SH-SY5Y (cell line): ENCODE measurements at regions not wholly inside any gene's neighbourhood (a gene's known extent, or its start where the extent isn't known, plus 50 kb on each side); places are given as distances from the start of the nearest gene placed in this dataset.

ENCODE experiments used
- GATA2 ChIP-seq: IDR thresholded peaks from 2 replicates; pipeline ENCODE4 v1.6.1; 2011; ENCODE audit warnings: mild to moderate bottlenecking, low read depth, low read length
- GATA3 ChIP-seq: IDR thresholded peaks from 2 replicates; pipeline ENCODE4 v1.6.1; 2011; ENCODE audit warnings: low read depth, mild to moderate bottlenecking, low read length, moderate library complexity

DNA sequence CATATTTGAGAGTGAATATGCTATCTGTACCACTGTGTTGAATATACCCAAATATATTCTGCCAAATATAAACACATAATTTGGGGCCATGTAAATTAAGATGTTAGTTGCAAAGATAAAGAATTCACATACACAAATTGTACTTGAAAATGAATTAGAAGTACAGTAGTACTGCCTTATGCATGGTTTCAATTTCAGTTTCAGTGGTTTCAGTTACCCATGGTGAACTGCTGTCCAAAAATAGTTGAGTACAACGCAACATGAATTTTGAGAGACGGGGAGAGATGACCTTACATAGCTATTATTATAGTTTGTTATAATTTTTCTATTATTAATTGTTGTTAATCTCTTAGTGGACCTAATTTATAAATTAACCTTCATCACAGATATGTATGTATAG lies 1313.0 kb upstream of the FAM98A start:
- TF ChIP-seq GATA3 (no peak), GATA2 (no peak)

DNA sequence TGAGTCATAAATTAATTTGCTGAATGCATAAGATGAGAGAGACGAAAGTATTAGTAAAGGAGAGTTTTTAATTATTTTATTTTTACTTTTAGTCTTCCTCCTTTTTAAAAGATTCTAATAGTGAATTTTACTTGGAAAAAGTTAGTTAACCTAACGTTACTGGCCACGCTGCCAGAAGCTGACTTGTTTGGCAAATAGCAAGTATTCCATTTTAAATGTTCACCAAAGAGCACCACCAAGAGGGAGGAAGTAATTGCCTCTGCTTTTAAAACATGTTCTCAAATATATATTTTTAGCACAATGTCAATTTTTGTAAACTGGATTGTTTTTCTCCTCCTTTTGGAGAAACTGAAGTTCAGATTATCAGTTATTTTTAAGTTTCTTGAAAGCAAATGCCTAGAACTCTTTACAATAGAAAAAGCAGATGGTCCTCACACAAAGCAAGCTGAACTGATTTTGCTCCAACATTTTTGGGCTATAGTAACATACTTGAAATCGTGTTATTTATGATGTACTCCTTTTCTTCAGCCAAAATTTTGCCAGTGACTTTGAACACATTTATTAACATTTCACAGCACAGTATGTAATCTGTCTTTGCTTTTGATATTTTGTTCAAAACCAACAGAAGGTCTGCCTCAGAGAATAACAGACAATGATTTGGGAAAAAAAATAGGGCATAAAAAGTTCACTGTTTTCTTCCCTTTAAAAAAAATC lies 1311.0 kb upstream of the FAM98A start:
- no peak for TF ChIP-seq GATA2
- TF ChIP-seq GATA3: no peak

DNA sequence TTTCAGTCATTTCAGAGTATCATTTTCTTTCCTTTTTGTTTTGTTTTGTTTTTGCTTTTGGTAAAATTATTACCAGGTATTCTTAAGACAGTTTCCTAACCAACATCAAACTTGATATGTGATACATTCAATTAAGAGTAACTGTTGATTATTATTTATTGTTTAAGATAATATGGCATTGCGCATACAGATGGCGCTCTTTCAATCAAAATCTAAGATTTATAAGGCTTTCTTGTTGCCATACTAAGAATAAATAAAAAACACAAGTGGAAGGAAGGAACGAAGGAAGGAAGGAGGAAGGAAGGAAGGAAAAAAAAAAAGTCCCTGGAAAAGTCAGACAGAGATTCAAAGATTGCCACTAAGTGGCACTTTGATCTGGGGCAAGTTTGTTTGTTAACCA lies 1308.7 kb upstream of the FAM98A start:
- TF ChIP-seq GATA2 (no peak), GATA3 (no peak)

DNA sequence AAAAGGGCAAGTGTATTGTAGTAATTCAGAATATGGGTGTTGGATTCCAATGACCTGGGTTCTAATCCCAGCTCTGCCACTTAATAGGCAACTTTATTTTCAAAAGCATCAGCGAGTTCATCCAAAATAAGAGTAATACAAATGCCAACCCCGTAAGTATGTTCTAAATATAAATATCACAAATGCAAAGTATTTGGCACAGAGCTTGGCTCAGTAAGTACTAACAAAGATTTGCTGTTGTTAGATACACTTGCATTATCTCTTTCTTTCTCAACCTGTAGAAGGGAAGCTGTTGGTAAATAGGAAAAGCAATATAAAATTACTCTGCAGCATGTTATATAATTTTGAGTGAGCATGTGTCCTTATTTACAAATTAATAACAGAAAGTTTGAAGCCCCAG lies 1302.6 kb upstream of the FAM98A start:
- no peak for TF ChIP-seq GATA3

DNA sequence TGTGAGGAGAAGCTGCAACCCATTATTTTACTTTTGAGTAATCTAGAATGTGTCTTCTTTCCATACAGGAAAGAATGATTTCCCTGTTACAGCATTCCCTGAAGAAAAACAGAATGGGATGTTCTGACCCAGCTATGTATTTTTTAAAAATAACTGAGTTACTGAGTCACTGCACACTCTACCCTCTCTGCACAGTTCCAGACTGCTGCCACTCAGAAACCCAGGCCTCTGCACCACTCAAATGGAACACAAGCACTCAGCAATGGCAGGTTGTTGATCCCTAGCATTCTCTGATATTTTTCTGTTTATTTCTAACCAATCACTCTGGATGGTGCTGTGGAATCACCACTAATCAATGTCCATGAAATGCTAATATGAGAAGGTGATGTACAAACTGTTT lies 1300.0 kb upstream of the FAM98A start:
- TF ChIP-seq GATA3: no peak
- TF ChIP-seq GATA2: no peak

DNA sequence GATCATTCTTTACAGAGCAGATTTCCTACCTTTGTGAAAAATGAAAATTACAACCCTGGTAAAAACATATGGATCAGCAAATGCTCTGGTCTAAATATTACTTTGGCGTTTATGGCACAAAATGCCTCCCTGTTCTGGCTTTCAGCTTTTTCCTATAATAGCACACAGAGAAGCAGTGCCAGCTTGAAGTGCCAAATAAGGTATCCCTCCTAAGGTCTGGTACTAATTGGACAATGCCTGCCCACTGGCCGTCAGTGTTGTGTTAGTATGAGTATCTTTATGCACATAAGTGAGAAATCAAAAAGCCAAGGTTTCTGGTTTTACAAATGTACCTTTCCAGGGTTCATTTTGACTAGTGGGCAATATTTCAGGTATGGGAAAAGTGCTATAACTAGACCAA lies 1293.7 kb upstream of the FAM98A start:
- TF ChIP-seq GATA2 (no peak), GATA3 (no peak)

DNA sequence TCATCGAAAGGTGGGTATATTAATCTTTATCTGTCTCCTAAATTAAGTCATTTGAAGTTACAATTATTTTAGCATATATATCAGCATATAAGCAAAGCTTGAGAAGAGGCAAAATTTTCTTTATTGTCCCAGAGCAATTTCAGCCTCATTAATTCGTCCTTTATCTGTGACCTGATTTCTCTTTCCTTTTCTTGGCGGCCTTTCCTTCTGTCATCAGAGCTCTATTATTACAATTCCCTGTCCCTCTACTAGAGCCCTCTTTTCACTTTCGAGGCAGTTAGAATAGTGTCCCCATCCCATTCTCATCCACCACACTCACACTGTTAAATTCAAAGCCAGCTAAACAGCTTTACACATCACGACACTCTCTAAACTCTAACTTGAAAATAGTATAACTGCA lies 1293.2 kb upstream of the FAM98A start:
- TF ChIP-seq GATA2 (no peak), GATA3 (no peak)

DNA sequence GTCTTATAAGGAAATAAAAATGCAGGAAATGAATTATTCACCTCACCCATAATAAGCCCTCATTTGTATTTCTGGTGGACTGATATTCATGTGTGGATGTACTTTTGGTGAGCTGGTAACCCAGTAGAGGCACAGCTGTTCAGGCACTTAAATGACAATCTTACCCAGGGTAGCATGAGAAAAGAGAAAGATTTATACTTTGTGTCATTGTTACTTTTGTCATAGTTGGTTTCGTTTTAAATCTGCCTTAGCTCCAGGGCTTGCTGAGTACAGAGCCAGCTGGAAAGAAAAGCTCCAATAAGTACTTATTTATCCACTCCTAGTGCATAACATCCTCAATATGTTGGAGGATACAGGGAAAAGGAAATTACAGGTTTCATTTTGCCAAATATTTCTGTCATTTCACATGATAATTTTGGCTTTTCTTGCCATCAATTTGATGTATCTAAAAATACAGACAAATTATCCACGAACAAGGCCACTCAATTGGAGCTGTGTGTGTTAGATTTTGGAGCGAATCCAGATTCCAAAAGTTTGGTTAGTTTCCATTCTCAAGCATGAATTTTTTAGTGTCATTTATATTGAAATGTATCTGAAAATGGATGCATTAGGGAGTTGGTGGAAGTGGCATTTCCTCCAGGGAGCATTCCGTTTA lies 1276.1 kb upstream of the FAM98A start:
- TF ChIP-seq GATA3: no peak
- TF ChIP-seq GATA2: no peak

DNA sequence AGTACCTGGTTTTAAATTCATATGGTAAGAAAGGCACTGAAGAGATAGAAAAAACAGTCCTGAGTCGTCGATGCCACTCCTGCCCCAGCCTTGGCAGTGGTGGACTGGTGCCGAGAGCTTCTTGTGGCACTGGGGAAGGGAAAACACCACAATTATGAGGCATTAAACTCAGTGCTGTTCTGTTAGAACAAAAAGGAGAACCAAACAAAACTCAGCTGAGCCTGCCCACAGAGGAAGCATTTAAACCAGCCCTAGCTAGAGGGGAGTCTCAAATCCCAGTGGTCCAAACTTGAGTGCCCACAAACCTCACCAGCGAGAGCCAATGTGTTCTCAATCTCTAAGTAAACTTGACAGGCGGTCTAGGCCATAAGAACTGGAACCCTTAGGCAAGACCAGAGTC lies 1254.5 kb upstream of the FAM98A start:
- TF ChIP-seq GATA3 (no peak), GATA2 (no peak)

DNA sequence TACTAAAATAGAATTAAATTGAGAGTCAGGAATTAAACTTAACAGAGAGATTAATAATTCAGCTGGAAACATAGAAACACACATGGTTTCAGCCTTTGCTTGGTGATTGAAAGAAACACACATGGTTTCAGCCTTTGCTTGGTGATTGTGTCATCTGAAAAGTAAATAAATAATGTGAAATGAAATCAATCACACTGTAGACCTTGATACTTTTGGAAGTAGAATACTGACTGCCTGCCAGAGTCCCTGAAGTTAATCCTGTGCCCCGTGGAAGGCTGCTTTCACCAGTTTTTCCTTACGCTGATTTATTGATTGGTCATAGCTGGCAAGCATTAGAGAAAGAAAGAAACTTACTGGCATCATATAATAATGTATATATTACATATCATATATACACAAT lies 1252.7 kb upstream of the FAM98A start:
- TF ChIP-seq GATA3: no peak
- TF ChIP-seq GATA2: no peak

DNA sequence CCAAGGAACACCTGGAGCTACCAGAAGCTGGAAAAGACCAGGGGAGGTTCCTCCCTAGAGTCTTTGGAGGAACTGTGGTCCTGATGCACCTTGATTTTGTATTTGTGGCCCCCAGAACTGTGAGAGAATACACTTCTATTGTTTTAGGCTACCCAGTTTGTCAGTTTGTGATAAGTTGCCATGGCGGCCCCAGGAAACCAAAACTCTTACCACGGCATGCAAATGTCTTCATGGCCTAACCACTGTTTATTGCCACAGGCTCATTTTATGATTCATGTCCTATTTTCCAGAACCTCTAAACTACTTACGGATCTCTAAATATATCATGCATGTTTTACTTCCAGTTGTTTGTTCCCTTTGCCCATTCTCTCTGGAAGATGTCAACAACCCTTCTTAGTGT lies 1250.7 kb upstream of the FAM98A start:
- TF ChIP-seq GATA3 (no peak), GATA2 (no peak)

DNA sequence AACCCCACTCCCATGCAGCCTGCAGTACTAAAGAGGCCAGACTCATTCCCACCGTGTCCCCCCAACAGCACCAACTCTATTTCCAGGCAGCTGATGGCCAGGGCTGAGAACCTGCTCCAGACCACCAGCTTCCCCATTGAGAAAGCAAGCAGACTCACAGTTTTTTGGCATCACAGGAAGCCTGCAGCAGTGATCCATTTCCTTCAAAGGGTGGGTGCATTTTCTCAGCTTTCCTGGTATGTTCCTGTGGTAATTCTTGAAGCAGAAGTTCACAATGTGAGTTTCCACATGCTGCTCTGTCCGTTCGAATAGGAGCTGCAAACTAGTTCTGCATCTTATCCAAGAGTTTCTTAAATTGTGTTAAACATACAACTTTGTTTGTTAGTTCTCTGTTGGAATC lies 1249.6 kb upstream of the FAM98A start:
- TF ChIP-seq GATA2 (no peak), GATA3 (no peak)

DNA sequence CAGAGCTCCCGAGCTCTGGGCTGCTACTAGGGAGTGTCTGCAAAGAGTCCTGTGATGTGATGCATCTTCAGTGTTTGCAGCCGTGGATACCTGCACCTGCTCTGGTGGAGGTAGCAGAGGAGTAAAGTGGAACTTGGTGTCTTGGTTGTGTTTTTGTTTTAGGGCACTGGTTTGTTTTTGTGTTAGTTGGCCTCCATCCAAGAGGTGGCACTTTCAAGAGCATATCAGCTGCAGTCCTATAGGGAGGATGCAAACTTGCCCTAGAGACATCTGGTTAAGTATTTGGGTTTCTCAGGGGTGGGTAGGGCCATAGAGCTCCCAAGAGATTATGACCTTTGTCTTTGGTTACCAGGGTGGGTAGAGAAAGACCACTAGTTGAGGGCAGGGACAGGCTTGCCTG lies 1249.0 kb upstream of the FAM98A start:
- TF ChIP-seq GATA2: no peak
- TF ChIP-seq GATA3: no peak

DNA sequence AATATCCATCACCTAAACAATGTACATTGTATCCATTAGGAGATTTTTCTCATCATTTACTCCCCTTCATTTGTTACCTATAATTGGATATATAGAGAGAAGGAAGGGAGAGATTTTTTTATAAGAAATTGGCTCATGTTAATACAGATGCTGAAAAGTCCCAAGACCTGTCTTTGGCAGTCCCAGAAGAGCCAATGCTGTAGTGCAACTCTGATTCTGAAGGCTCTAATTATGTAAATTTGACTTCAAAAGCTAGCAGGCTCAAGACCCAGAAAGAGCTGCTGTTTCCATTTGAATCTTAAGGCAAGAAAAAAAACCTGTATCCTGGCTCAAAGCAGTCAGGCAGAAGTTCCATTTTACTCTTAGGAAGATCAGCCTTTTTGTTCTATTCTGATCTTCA lies 1245.5 kb upstream of the FAM98A start:
- TF ChIP-seq GATA3 (no peak), GATA2 (no peak)

DNA sequence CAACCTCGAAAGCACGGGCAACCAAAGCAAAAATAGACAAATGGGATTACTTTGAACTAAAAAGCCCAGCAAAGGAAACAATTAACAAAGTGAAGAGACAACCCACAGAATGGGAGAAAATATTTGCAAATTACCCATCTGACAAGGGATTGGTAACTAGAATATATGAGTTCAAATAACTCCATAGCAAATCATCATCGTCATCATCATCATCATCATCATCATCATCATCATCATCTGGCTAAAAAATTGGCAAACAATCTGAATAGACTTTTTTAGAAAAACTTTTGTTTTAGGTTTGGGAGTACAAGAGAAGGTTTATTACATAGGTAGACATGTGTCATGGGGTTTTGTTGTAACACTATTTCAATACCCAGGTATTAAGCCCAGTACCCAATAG lies 1239.3 kb upstream of the FAM98A start:
- TF ChIP-seq GATA3 (no peak), GATA2 (no peak)
